ENCODE measurements at regions not wholly inside any gene's neighbourhood (a gene's known extent, or its start where the extent isn't known, plus 50 kb on each side); places are given as distances from the start of the nearest gene placed in this dataset.

DNA sequence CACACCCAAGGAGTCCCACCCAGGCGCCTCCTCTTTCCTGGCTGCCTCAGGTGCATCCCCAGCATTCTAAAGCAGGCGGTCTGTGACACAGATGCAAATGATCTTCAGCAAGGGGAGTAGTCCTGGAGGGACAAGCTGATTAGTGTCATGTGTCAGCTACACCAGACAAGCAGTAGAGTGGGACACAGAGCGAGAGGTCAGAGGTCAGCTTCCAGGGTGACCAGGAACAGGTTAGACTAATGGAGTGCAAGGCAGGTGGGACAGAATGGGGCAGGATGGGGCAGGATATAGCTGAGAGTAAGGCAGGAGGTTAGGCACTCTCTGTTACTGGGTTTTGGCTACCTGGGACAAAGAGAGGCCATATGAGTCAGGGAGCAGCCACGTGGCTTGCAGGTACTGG, 534.0 kb downstream of the FUT8 start:
- Histone ChIP-seq H3K27me3 (ENCODE audit: control insufficient read depth, insufficient read depth, low read length) (no peaks in the 10 kb centered on the region), H2BK5ac (ENCODE audit: low read depth, low read length, poor library complexity, severe bottlenecking) (no peak overlapping the region), H2AK5ac (ENCODE audit: low read depth, low read length) (no peak overlapping the region), H3K14ac (replicated peaks; ENCODE audit: low read depth, low read length) (no peak overlapping the region), H3K4me1 (ENCODE audit: control insufficient read depth, insufficient read depth, low read length) (no peaks in the 10 kb centered on the region), H3K27ac (ENCODE audit: insufficient read depth, low read length) (no peak overlapping the region), H4K8ac (ENCODE audit: low read depth in 2 of 2, low read length in 2 of 2) (no peak overlapping the region), H3K9me3 (ENCODE audit: control insufficient read depth, insufficient read depth, low read length) (no peaks in the 10 kb centered on the region), H3K4me2 (ENCODE audit: low read depth, low read length) (no peak overlapping the region), H3K4me3 (ENCODE audit: insufficient read depth, low read depth, low read length) (no peak overlapping the region), H2BK20ac (ENCODE audit: low read depth, low read length) (no peak overlapping the region), H3K9me1 (ENCODE audit: insufficient read depth, low read length) (no peaks in the 10 kb centered on the region), H4K5ac (ENCODE audit: low read depth, low read length) (no peak overlapping the region), H3K23ac (ENCODE audit: low read depth, low read length) (no peak overlapping the region), H4K20me1 (ENCODE audit: insufficient read depth, low read length) (no peaks in the 10 kb centered on the region), H3K18ac (ENCODE audit: low read depth, low read length) (no peak overlapping the region), H2AFZ (replicated peaks; ENCODE audit: low read length, poor library complexity) (no peak overlapping the region), H3K9ac (ENCODE audit: low read depth, low read length) (no peak overlapping the region), H3K4ac (ENCODE audit: low read depth, low read length) (no peak overlapping the region), H2BK15ac (ENCODE audit: low read depth, low read length) (no peak overlapping the region), H2BK120ac (ENCODE audit: low read depth, low read length) (no peak overlapping the region), H3K36me3 (ENCODE audit: control insufficient read depth, insufficient read depth, low read length) (no peaks in the 10 kb centered on the region), H3K56ac (ENCODE audit: extremely low read depth, insufficient read depth, low read length) (no peak overlapping the region), H4K91ac (ENCODE audit: insufficient read depth, low read depth, low read length) (no peak overlapping the region), H2AK9ac (replicated peaks; ENCODE audit: low read depth, low read length, poor library complexity) (no peak overlapping the region), H3K79me1 (ENCODE audit: low read depth in 1 of 2, low read length in 2 of 2) (no peaks in the 10 kb centered on the region)
- dilution Hi-C loops (cut with HindIII; ENCODE audit: low sequenced_read_pairs, unreplicated experiment), result no loop called here
- ChIA-PET POLR2A (ENCODE audit: unreplicated experiment) (no interaction called here), CTCF (no interaction called here)
- ATAC-seq (ENCODE audit: low read depth), result no peak
- no peak for DNase-seq
- no CpG with 5 or more reads among the region's 4 CpGs for WGBS, 2 experiments (ENCODE audit: extremely low coverage in 2 of 2, insufficient read length in 1 of 2)
- intact Hi-C loops (cut with micrococcal nuclease), result no loop called here
- in situ Hi-C loops (cut with MboI; ENCODE audit: low sequenced_read_pairs), result no loop called here
- no TSS peak for BruUV-seq (replicated peaks)
- TF ChIP-seq RAD21 (IDR thresholded peaks at IDR 0.05; ENCODE audit: low read length), result no peak
- no peak for TF ChIP-seq RCOR1 (IDR thresholded peaks at IDR 0.05; ENCODE audit: insufficient replicate concordance, low read length)
- TF ChIP-seq RFX5 (IDR thresholded peaks at IDR 0.05; ENCODE audit: low read depth, low read length), result no peak
- TF ChIP-seq CEBPB (IDR thresholded peaks at IDR 0.05; ENCODE audit: low read depth, low read length), result no peak
- TF ChIP-seq BHLHE40 (IDR thresholded peaks at IDR 0.05; ENCODE audit: low read depth, low read length), result no peak
- TF ChIP-seq MAZ (IDR thresholded peaks at IDR 0.05; ENCODE audit: borderline replicate concordance, low read depth, low read length), result no peak
- TF ChIP-seq, protein P1, sequence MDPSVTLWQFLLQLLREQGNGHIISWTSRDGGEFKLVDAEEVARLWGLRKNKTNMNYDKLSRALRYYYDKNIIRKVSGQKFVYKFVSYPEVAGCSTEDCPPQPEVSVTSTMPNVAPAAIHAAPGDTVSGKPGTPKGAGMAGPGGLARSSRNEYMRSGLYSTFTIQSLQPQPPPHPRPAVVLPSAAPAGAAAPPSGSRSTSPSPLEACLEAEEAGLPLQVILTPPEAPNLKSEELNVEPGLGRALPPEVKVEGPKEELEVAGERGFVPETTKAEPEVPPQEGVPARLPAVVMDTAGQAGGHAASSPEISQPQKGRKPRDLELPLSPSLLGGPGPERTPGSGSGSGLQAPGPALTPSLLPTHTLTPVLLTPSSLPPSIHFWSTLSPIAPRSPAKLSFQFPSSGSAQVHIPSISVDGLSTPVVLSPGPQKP (IDR thresholded peaks at IDR 0.05; ENCODE audit: borderline replicate concordance, low read depth, low read length), result no peak
- no peak for TF ChIP-seq FOS (IDR thresholded peaks at IDR 0.05; ENCODE audit: low read depth, low read length)
- no peak for TF ChIP-seq SMC3 (IDR thresholded peaks at IDR 0.05; ENCODE audit: low read depth, low read length)
- TF ChIP-seq CHD1 (IDR thresholded peaks at IDR 0.05; ENCODE audit: low read depth, low read length), result no peak
- no peak for TF ChIP-seq MAFK (IDR thresholded peaks at IDR 0.05; ENCODE audit: low read depth, low read length)
- no peak for TF ChIP-seq NFE2L2 (IDR thresholded peaks at IDR 0.05; ENCODE audit: low read depth, low read length)
- TF ChIP-seq MXI1 (IDR thresholded peaks at IDR 0.05; ENCODE audit: borderline replicate concordance, low read depth, low read length), result no peak
- TF ChIP-seq, protein P2, sequence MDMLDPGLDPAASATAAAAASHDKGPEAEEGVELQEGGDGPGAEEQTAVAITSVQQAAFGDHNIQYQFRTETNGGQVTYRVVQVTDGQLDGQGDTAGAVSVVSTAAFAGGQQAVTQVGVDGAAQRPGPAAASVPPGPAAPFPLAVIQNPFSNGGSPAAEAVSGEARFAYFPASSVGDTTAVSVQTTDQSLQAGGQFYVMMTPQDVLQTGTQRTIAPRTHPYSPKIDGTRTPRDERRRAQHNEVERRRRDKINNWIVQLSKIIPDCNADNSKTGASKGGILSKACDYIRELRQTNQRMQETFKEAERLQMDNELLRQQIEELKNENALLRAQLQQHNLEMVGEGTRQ (IDR thresholded peaks at IDR 0.05; ENCODE audit: low read depth, low read length), result no peak
- TF ChIP-seq POLR2A (IDR thresholded peaks at IDR 0.05; ENCODE audit: low read depth, low read length), result no peak
- TF ChIP-seq, protein P3, sequence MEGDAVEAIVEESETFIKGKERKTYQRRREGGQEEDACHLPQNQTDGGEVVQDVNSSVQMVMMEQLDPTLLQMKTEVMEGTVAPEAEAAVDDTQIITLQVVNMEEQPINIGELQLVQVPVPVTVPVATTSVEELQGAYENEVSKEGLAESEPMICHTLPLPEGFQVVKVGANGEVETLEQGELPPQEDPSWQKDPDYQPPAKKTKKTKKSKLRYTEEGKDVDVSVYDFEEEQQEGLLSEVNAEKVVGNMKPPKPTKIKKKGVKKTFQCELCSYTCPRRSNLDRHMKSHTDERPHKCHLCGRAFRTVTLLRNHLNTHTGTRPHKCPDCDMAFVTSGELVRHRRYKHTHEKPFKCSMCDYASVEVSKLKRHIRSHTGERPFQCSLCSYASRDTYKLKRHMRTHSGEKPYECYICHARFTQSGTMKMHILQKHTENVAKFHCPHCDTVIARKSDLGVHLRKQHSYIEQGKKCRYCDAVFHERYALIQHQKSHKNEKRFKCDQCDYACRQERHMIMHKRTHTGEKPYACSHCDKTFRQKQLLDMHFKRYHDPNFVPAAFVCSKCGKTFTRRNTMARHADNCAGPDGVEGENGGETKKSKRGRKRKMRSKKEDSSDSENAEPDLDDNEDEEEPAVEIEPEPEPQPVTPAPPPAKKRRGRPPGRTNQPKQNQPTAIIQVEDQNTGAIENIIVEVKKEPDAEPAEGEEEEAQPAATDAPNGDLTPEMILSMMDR (conservative IDR thresholded peaks at IDR 0.05; ENCODE audit: low read depth, low read length), result no peak
